HG02970 (cell line): ENCODE measurements at regions not wholly inside any gene's neighbourhood (a gene's known extent, or its start where the extent isn't known, plus 50 kb on each side); places are given as distances from the start of the nearest gene placed in this dataset.
"Not testable (repeated sequence)": the region's sequence is repeated elsewhere in the genome, so short reads cannot be mapped to it uniquely, and the experiment has no call there.

Source experiments
- ATAC-seq: cut with Tn5 transposase; IDR thresholded peaks from one replicate; pipeline ENCODE4 v1.9.1; 2021; ENCODE audit warnings: mild to moderate bottlenecking, moderate library complexity, moderate number of reproducible peaks; ENCODE audit not compliant: unreplicated experiment, low FRiP score

DNA sequence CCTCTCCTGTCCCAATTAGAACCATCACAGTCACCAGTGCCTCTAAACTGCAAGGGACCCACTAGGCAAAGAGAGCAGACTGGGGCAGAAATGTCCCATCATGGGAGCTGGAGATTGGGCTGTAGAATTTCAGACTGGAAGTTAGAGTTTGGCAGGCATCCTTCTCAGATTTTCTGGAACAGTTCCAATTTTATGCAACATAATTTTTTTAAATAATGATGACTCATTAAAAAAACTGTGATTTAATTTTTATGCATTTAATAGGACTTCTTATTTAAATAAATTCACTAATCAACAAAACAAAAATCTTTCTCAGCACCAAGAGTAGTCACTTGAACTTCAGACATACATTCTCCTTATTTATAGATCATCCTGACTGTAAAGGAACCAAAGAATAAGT lies 84.6 kb upstream of the SLC7A14 start:
- no peak for ATAC-seq

GRCh38 chr3:170662986-170663385 lies 77.1 kb upstream of the SLC7A14 start:
- ATAC-seq: not testable (repeated sequence)

GRCh38 chr3:170660139-170660538 lies 74.3 kb upstream of the SLC7A14 start:
- ATAC-seq: no peak

GRCh38 chr3:170657312-170657711 lies 71.4 kb upstream of the SLC7A14 start:
- ATAC-seq: no peak

GRCh38 chr3:170656284-170656683 lies 70.4 kb upstream of the SLC7A14 start:
- no peak for ATAC-seq

DNA sequence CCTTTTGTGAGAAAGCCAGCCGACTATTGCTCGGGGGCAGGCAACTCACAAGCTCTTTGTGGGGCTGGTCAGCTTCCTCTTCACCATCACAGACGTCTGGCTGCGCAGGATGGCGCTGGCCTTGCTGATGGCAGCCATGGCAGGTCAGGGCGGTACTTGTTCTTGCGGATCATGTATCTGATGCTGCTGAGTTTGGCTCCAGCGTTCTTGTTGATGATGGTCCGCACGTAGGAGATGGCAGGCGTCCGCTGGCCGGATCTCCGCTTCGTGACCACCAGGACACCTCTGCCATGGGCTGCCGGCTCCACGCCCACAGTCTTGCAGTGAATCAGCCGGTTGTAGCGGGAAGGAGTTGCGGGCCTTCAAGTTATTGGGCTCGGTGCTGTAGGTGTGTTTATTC lies 67.9 kb upstream of the SLC7A14 start:
- no peak for ATAC-seq

- ATAC-seq: no peak
These were observed 65.5 kb upstream of the SLC7A14 start for GRCh38 chr3:170651260-170651845.

GRCh38 chr3:170650557-170650956 lies 64.7 kb upstream of the SLC7A14 start:
- ATAC-seq: not testable (repeated sequence)

DNA sequence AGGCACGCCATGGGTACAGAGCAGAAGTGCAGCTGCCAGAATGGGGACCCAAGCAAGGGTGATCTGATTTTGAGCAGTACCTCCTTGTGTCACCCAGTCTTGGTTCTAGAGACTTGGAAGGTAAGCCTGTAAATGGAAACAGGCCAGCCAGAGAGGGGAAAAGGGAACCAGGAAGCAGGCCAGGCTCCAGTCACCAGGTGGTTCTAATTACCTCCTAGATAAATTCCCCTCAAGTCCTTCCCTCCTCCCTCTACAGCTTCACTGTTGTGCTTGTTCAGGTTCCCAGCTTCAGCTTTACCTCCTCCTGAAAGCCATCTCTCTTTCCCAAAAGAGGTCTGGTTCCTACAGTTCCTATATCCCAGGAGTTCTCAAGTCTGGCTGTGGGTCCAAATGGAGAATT lies 58.8 kb upstream of the SLC7A14 start:
- ATAC-seq: no peak

DNA sequence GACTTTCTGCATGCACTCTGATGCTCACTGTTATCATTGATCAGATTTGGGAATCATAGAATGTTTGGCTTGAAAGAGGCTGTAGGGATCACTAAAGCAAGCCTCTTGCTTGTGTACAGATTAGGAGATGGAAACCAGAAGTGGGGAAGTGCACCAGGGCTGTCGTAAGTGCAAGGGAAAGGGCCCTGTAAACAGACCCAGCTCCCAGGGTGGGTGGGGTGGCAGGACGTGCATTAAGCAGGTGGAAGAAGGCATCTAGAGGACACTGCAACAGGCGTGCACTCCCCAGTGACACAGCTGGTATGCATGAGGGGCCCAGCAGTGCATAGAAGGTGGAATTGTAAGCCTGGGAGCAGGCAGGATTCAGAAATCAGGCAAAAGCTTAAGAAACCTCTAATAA lies 58.0 kb upstream of the SLC7A14 start:
- no peak for ATAC-seq

GRCh38 chr3:170642882-170643601 lies 57.2 kb upstream of the SLC7A14 start:
- no peak for ATAC-seq

DNA sequence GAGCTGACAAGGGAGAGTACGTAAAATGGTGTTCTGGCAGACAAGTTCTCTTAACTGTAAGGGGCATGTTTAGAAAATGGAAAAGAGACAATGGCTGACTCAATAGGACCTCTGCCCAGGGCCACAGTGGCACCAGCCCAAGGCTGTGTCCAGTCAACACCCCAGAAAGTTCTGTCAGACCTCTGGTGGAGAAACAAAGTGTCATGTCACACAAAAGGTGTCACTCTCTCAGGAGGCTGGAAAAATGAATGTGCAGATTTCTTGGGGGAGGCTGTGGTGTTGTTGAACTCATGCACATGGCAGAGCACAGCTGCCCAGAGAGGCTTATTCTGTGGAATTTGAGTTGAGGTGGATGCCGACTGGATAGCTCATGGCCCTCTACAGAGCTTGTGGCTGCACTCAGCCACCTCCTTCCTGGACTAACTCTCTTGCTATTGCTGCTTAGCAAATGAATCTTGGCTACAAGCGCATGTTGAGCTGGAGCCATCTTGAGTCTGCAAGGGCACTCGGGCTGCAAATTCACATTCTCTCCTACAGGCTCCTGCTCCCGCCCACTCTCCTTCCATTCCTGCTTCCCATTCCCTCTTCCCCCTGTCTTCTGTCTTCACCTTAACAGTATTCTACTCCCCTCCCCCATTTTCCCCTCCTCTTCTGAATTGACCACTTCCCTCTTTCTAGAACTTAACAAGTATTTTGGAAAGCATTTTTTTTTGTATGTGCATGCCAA lies 55.8 kb upstream of the SLC7A14 start:
- ATAC-seq: no peak

- no peak for ATAC-seq
These were observed 54.9 kb upstream of the SLC7A14 start for GRCh38 chr3:170640737-170641171.

GRCh38 chr3:170638988-170639387 lies 53.1 kb upstream of the SLC7A14 start:
- no peak for ATAC-seq

DNA sequence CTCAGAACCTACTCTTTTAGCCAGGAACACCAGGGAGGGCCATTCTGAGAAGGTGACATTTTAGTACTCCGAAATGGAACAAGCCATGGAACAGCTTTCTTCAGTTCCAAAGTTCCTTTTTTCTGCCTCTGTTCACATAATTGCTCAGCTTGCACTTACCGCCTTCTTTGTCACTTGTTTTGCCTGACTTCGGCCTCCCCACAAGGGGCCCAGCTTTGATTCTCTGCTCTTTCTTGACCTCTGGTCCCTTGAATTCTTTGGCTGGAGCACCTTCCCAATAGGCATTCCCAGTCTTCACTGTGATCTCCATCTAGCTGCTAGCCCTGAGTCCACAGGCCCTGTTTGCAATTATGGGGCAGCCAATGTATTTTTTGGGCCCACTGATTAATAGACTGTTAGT lies 51.4 kb upstream of the SLC7A14 start:
- no peak for ATAC-seq

- no peak for ATAC-seq
These were observed 50.6 kb upstream of the SLC7A14 start for GRCh38 chr3:170636400-170636973.
